ENCODE measurements at regions not wholly inside any gene's neighbourhood (a gene's known extent, or its start where the extent isn't known, plus 50 kb on each side); places are given as distances from the start of the nearest gene placed in this dataset.

DNA sequence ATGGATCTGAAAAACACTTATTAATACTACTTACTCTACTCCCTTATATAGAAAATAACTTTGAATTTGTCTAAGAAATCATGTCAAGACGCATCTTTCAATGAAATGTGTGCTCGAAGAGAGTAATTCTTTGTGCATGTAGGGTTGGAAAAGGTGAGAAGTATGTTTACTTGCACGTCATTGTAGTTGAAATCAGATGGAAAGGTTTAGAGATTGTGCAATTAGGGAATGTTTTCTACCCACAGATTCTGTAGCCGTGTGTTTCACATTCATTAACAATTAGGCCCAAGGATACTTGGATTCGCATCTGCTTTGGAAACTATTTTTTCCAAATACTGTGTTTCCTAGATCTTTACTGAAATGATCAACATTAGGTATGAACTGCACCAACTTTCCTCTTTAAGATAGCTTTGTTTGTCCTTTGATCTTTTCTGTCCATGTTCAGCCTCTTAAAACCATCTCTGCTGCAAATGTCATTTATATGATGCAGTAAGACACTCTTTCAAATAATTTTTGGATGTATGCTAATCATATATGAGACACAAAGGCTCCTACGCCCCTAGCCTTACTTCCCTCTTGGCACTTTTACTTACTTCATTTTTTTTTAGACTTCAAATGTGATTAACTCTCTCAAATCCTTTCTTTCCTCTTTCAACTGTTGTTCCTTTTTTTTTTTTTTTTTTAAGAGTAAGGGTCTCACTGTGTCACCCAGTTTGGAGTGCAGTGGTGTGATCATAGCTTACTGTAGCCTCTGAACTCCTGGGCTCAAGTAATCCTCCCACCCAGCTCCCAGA lies 58.0 kb upstream of the PSMA6 start:
- DNase-seq (ENCODE audit: insufficient read length, low spot score), result no peak
- no peak for FAIRE-seq
- no peak for TF ChIP-seq TAF1 (IDR thresholded peaks at IDR 0.05; ENCODE audit: low read depth, low read length)
- TF ChIP-seq PAX5 (IDR thresholded peaks at IDR 0.05; ENCODE audit: insufficient read depth, low read length, severe bottlenecking), result no peak
- TF ChIP-seq POU2F2 (IDR thresholded peaks at IDR 0.05; ENCODE audit: low read depth, low read length), result no peak
- TF ChIP-seq POLR2AphosphoS5 (IDR thresholded peaks at IDR 0.05; ENCODE audit: low read depth, low read length), result no peak
- no peak for TF ChIP-seq POLR2A (IDR thresholded peaks at IDR 0.05; ENCODE audit: low read depth, low read length)
- no peak for TF ChIP-seq SPI1 (IDR thresholded peaks at IDR 0.05; ENCODE audit: low read depth, low read length)

- no peak for TF ChIP-seq PAX5 (IDR thresholded peaks at IDR 0.05; ENCODE audit: insufficient read depth, low read length, severe bottlenecking)
- TF ChIP-seq TAF1 (IDR thresholded peaks at IDR 0.05; ENCODE audit: low read depth, low read length), result no peak
- no peak for TF ChIP-seq SPI1 (IDR thresholded peaks at IDR 0.05; ENCODE audit: low read depth, low read length)
- TF ChIP-seq POLR2AphosphoS5 (IDR thresholded peaks at IDR 0.05; ENCODE audit: low read depth, low read length), result no peak
- no peak for TF ChIP-seq POU2F2 (IDR thresholded peaks at IDR 0.05; ENCODE audit: low read depth, low read length)
- TF ChIP-seq POLR2A (IDR thresholded peaks at IDR 0.05; ENCODE audit: low read depth, low read length), result no peak
- FAIRE-seq (no peak), DNase-seq (ENCODE audit: insufficient read length, low spot score) (no peak)
These were observed 56.3 kb upstream of the PSMA6 start for GRCh38 chr14:35235840-35236239.

DNA sequence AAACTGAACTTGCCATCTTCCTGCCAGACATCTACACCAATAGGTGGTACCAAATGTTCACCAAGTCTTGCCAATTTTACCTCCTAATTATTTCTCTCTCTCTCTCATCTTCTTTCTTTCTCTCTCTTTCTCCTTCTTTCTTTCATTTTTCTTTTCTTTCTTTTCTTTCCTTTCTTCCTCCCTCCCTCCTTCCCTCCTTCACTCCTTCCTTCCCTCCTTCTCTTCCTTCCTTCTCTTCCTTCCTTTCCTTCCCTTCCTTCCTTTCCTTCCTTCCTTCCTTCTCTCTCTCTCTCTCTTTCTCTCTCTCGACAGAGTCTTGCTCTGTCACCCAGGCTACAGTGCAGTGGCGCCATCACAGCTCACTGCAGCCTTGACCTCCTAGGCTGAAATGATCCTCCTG lies 55.4 kb upstream of the PSMA6 start:
- DNase-seq (ENCODE audit: insufficient read length, low spot score) (no peak), FAIRE-seq (peak; percentile 13)
- no peak for TF ChIP-seq POLR2AphosphoS5 (IDR thresholded peaks at IDR 0.05; ENCODE audit: low read depth, low read length)
- TF ChIP-seq TAF1 (IDR thresholded peaks at IDR 0.05; ENCODE audit: low read depth, low read length), result no peak
- no peak for TF ChIP-seq POU2F2 (IDR thresholded peaks at IDR 0.05; ENCODE audit: low read depth, low read length)
- no peak for TF ChIP-seq SPI1 (IDR thresholded peaks at IDR 0.05; ENCODE audit: low read depth, low read length)
- no peak for TF ChIP-seq POLR2A (IDR thresholded peaks at IDR 0.05; ENCODE audit: low read depth, low read length)
- no peak for TF ChIP-seq PAX5 (IDR thresholded peaks at IDR 0.05; ENCODE audit: insufficient read depth, low read length, severe bottlenecking)

GRCh38 chr14:35240231-35240630 lies 52.0 kb upstream of the PSMA6 start:
- no peak for TF ChIP-seq PAX5 (IDR thresholded peaks at IDR 0.05; ENCODE audit: insufficient read depth, low read length, severe bottlenecking)
- no peak for TF ChIP-seq POU2F2 (IDR thresholded peaks at IDR 0.05; ENCODE audit: low read depth, low read length)
- TF ChIP-seq TAF1 (IDR thresholded peaks at IDR 0.05; ENCODE audit: low read depth, low read length), result no peak
- TF ChIP-seq POLR2AphosphoS5 (IDR thresholded peaks at IDR 0.05; ENCODE audit: low read depth, low read length), result no peak
- no peak for TF ChIP-seq POLR2A (IDR thresholded peaks at IDR 0.05; ENCODE audit: low read depth, low read length)
- TF ChIP-seq SPI1 (IDR thresholded peaks at IDR 0.05; ENCODE audit: low read depth, low read length), result no peak
- FAIRE-seq, result no peak
- DNase-seq (ENCODE audit: insufficient read length, low spot score), result no peak

Data from GM12891 (cell line).